ENCODE measurements at regions not wholly inside any gene's neighbourhood (a gene's known extent, or its start where the extent isn't known, plus 50 kb on each side); places are given as distances from the start of the nearest gene placed in this dataset.

DNA sequence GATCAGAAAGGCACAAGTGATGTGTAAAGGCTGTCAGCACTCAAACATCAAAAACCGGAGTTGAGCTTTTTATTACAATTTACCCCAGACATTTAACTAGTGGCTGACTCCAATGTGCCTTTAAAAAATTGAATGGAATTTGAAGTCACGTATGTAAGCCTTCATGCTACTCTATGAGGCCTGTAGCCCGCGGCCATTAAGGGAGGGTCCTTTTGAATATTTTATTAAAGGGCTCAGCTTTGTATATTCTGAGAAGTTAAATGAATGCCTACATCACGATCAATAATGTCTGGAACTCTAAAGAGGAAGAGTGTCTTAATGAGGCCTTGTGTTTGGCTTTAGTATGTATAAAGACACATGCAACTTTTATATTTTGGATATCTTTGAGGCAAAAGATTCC, 916.6 kb upstream of the CELF2 start:
- no peaks in the 10 kb centered on the region for H3K9me3 ChIP-seq (ENCODE audit: control insufficient read depth in 2 of 3, insufficient read depth in 1 of 3, low read length in 3 of 3)
- H3K27ac ChIP-seq (ENCODE audit: low read depth in 2 of 2, low read length in 2 of 2), result no peak overlapping the region
- intact Hi-C loops (cut with DNase I), result no loop called here
- H3K9ac ChIP-seq (ENCODE audit: low read length in 3 of 3), result no peak overlapping the region
- no peak overlapping the region for H3K4me3 ChIP-seq (ENCODE audit: low read length in 3 of 3)
- no peak for FAIRE-seq
- H3K27me3 ChIP-seq (ENCODE audit: control insufficient read depth, insufficient read depth, low read length), result no peaks in the 10 kb centered on the region
- H3K4me1 ChIP-seq (ENCODE audit: control insufficient read depth in 2 of 3, insufficient read depth in 2 of 3, low read depth in 1 of 3, low read length in 3 of 3), result no peaks in the 10 kb centered on the region
- TF ChIP-seq, protein P1, sequence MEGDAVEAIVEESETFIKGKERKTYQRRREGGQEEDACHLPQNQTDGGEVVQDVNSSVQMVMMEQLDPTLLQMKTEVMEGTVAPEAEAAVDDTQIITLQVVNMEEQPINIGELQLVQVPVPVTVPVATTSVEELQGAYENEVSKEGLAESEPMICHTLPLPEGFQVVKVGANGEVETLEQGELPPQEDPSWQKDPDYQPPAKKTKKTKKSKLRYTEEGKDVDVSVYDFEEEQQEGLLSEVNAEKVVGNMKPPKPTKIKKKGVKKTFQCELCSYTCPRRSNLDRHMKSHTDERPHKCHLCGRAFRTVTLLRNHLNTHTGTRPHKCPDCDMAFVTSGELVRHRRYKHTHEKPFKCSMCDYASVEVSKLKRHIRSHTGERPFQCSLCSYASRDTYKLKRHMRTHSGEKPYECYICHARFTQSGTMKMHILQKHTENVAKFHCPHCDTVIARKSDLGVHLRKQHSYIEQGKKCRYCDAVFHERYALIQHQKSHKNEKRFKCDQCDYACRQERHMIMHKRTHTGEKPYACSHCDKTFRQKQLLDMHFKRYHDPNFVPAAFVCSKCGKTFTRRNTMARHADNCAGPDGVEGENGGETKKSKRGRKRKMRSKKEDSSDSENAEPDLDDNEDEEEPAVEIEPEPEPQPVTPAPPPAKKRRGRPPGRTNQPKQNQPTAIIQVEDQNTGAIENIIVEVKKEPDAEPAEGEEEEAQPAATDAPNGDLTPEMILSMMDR (IDR thresholded peaks at IDR 0.05; ENCODE audit: borderline replicate concordance, extremely low read depth, insufficient read depth), result no peak
- H3K36me3 ChIP-seq (ENCODE audit: control insufficient read depth in 2 of 3, insufficient read depth in 3 of 3, low read length in 3 of 3), result no peaks in the 10 kb centered on the region
- no peak for DNase-seq

DNA sequence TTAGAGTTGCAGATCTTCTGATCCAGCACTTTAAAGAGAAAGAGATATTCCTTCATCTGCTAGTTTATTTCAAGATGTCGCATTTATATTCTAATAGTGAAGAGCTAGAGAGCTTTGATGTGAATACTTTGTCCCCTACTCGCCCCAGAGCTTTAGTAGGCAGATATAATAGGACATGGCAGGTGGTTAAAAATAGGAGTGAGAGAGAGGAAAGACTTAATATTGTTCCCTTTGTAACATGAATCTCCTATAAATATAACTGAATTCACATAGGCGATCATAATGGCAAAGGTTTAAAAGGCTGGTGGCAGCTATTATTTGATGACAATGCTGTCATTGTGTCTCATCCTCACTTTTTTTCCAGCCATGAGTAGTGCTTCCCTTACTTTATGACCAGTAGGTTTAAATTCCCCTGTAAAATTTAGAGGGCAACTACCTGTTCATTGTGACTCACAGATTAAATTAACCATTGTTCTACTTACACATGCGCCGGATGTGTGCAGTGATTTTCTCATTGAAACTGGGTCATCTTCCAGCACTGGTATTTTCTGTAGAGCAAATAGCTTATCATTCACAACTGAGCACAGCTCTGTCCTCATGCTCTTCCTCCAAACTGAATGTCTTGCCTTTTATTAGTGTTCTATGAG, 906.7 kb upstream of the CELF2 start:
- no peak overlapping the region for H3K27ac ChIP-seq (ENCODE audit: low read depth in 2 of 2, low read length in 2 of 2)
- no peak overlapping the region for H3K9ac ChIP-seq (ENCODE audit: low read length in 3 of 3)
- no peaks in the 10 kb centered on the region for H3K9me3 ChIP-seq (ENCODE audit: control insufficient read depth in 2 of 3, insufficient read depth in 1 of 3, low read length in 3 of 3)
- no peaks in the 10 kb centered on the region for H3K27me3 ChIP-seq (ENCODE audit: control insufficient read depth, insufficient read depth, low read length)
- intact Hi-C loops (cut with DNase I), result no loop called here
- DNase-seq (no peak), FAIRE-seq (no peak)
- TF ChIP-seq, protein P1 (IDR thresholded peaks at IDR 0.05; ENCODE audit: borderline replicate concordance, extremely low read depth, insufficient read depth), result no peak
- H3K4me3 ChIP-seq (ENCODE audit: low read length in 3 of 3), result no peak overlapping the region
- H3K4me1 ChIP-seq (ENCODE audit: control insufficient read depth in 2 of 3, insufficient read depth in 2 of 3, low read depth in 1 of 3, low read length in 3 of 3), result no peaks in the 10 kb centered on the region
- no peaks in the 10 kb centered on the region for H3K36me3 ChIP-seq (ENCODE audit: control insufficient read depth in 2 of 3, insufficient read depth in 3 of 3, low read length in 3 of 3)

DNA sequence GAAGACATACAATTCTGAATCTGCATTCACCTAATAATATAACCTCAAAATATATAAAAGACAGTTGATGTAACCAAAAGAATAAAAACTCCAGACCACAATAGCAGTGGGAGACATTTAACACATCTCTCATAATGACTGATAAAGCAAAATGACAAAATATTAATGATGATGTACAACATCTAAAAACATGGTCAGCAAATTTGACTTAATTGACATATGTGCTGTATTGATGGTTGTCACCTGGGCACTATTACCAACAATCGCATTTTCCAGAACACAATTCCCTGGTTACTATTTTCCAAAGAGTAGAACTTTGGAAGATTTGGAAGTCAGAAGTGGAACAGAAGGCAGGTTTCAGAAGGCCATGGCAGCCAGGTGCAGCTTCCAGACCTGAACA, 899.5 kb upstream of the CELF2 start:
- H3K4me3 ChIP-seq (ENCODE audit: low read length in 3 of 3), result no peak overlapping the region
- intact Hi-C loops (cut with DNase I), result loop anchor here (5.0 kb wide), 1 partner anchor 149 kb away; no protein-coding TSS in a partner anchor
- TF ChIP-seq, protein P1 (IDR thresholded peaks at IDR 0.05; ENCODE audit: borderline replicate concordance, extremely low read depth, insufficient read depth), result no peak
- no peak for DNase-seq
- FAIRE-seq, result no peak
- H3K9ac ChIP-seq (ENCODE audit: low read length in 3 of 3), result no peak overlapping the region
- no peaks in the 10 kb centered on the region for H3K9me3 ChIP-seq (ENCODE audit: control insufficient read depth in 2 of 3, insufficient read depth in 1 of 3, low read length in 3 of 3)
- H3K27me3 ChIP-seq (ENCODE audit: control insufficient read depth, insufficient read depth, low read length), result no peaks in the 10 kb centered on the region
- no peaks in the 10 kb centered on the region for H3K4me1 ChIP-seq (ENCODE audit: control insufficient read depth in 2 of 3, insufficient read depth in 2 of 3, low read depth in 1 of 3, low read length in 3 of 3)
- no peaks in the 10 kb centered on the region for H3K36me3 ChIP-seq (ENCODE audit: control insufficient read depth in 2 of 3, insufficient read depth in 3 of 3, low read length in 3 of 3)
- H3K27ac ChIP-seq (ENCODE audit: low read depth in 2 of 2, low read length in 2 of 2), result no peak overlapping the region

DNA sequence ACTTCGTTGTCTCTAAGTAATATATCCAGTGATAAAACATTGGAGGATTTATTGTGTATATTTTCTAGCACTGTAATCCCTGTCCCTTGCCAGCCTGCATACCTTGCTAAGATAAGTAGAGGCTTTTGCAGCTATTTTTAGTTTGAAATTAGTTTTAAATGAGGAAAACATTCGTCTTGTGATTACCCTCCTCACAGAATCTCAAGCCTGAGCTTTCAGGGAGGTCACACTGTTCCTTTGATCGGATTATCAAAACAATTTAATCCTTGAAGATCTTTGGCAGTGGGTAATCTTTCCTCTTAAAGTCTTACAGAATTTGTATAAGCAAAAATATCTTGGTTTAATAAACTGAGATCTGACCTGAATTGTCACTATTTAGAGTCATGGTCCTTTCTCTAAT, 897.0 kb upstream of the CELF2 start:
- intact Hi-C loops (cut with DNase I), result no loop called here
- FAIRE-seq (no peak), DNase-seq (no peak)
- no peaks in the 10 kb centered on the region for H3K27me3 ChIP-seq (ENCODE audit: control insufficient read depth, insufficient read depth, low read length)
- TF ChIP-seq, protein P1 (IDR thresholded peaks at IDR 0.05; ENCODE audit: borderline replicate concordance, extremely low read depth, insufficient read depth), result no peak
- no peaks in the 10 kb centered on the region for H3K36me3 ChIP-seq (ENCODE audit: control insufficient read depth in 2 of 3, insufficient read depth in 3 of 3, low read length in 3 of 3)
- H3K27ac ChIP-seq (ENCODE audit: low read depth in 2 of 2, low read length in 2 of 2), result no peak overlapping the region
- H3K4me1 ChIP-seq (ENCODE audit: control insufficient read depth in 2 of 3, insufficient read depth in 2 of 3, low read depth in 1 of 3, low read length in 3 of 3), result no peaks in the 10 kb centered on the region
- no peak overlapping the region for H3K4me3 ChIP-seq (ENCODE audit: low read length in 3 of 3)
- H3K9ac ChIP-seq (ENCODE audit: low read length in 3 of 3), result no peak overlapping the region
- H3K9me3 ChIP-seq (ENCODE audit: control insufficient read depth in 2 of 3, insufficient read depth in 1 of 3, low read length in 3 of 3), result no peaks in the 10 kb centered on the region

Data from kidney (tissue), 13 donors.